RWPE2 (cell line): ENCODE measurements at regions not wholly inside any gene's neighbourhood (a gene's known extent, or its start where the extent isn't known, plus 50 kb on each side); places are given as distances from the start of the nearest gene placed in this dataset.

Experiments used
- ATAC-seq: fragments of 200-7000 bp; cut with Tn5 transposase; 3 replicates; pipeline ENCODE4 v1.9.1; 2021; ENCODE audit warnings: low read depth
- DNase-seq: peaks from one replicate; pipeline ENCODE4 v3.0.0-alpha.2; 2020; ENCODE audit warnings: low spot score
- H3K27ac ChIP-seq: fragments of 450-650 bp; 2 replicates; pipeline ENCODE4 v1.5.1; 2017; ENCODE audit warnings: mild to moderate bottlenecking; ENCODE audit not compliant: poor library complexity, severe bottlenecking
- H3K27me3 ChIP-seq: fragments of 250-450 bp; sonication (Bioruptor Pico); 2 replicates; pipeline ENCODE4 v1.5.1; 2021; ENCODE audit warnings: mild to moderate bottlenecking, moderate library complexity; ENCODE audit not compliant: insufficient read depth, poor library complexity, severe bottlenecking
- H3K36me3 ChIP-seq: fragments of 250-450 bp; sonication (Bioruptor Pico); 2 replicates; pipeline ENCODE4 v1.5.1; 2020; ENCODE audit warnings: low read depth, mild to moderate bottlenecking, moderate library complexity
- H3K4me1 ChIP-seq: fragments of 250-450 bp; sonication (Bioruptor Pico); 2 replicates; pipeline ENCODE4 v1.5.1; 2021; ENCODE audit warnings: mild to moderate bottlenecking, moderate library complexity; ENCODE audit not compliant: insufficient read depth, poor library complexity, severe bottlenecking
- H3K4me3 ChIP-seq: fragments of 250-450 bp; sonication (Bioruptor Pico); 2 replicates; pipeline ENCODE4 v1.5.1; 2021; ENCODE audit warnings: mild to moderate bottlenecking, moderate library complexity; ENCODE audit not compliant: severe bottlenecking
- H3K9me3 ChIP-seq: fragments of 250-450 bp; sonication (Bioruptor Pico); 2 replicates; pipeline ENCODE4 v1.5.1; 2021; ENCODE audit warnings: mild to moderate bottlenecking, moderate library complexity; ENCODE audit not compliant: severe bottlenecking
- CTCF ChIP-seq: fragments of 450-650 bp; IDR thresholded peaks from one replicate; pipeline ENCODE4 v1.5.1; 2017; ENCODE audit warnings: mild to moderate bottlenecking, moderate library complexity; ENCODE audit not compliant: poor library complexity, severe bottlenecking

DNA sequence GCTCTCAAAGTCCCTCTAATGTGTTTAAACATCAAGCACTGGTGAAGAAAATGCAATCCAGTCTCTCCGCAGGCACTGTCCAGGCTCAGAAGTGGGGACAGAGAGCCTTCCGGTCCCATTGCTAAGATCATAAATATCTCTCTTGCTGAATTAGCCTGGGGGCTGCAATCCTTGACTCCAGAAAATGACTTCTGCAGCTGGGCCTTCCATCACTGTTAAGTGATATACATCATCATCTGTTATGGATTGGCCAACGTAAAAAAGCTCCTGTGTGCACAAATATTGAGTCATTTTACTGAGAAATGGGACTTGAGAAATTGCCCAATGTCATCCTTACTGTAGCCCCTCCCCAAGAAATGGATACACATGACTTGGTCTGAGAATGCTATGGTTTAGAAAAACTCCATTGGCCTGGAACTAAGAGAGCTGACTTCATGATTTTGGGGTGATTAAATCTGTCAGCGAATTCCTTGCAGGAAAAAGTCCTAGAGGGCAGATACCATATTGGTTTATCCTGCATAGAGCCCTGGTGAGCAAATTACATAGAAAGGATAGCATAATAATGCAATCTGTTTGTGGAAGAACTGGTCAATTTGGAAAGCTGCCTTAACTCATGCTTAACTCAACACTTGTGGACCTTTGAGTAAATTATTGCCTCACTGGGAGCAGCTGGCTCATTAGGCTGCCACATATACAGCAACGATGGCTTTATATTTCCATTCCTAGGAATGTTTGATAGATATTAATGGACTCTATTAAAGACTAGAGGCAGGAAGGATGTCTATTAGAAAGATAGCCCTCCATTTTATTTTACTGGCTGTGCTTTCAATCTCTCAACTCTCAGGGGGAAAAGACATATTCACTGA lies 346.1 kb downstream of the GBA3 start:
- no peak for ATAC-seq
- no peak for TF ChIP-seq CTCF

GRCh38 chr4:23036921-23037495 lies 344.3 kb downstream of the GBA3 start:
- no peak overlapping the region for H3K27ac ChIP-seq
- peaks cover 8% of the 10 kb centered on the region for H3K4me1 ChIP-seq
- no peak for TF ChIP-seq CTCF
- H3K36me3 ChIP-seq, result no peaks in the 10 kb centered on the region
- no peak for DNase-seq
- no peaks in the 10 kb centered on the region for H3K27me3 ChIP-seq
- no peak overlapping the region for H3K4me3 ChIP-seq
- H3K9me3 ChIP-seq, result no peaks in the 10 kb centered on the region
- no peak for ATAC-seq

More for the DNA sequence above, 346.1 kb downstream of the GBA3 start:
- no peak for DNase-seq
- peak overlapping the region; percentile 47 for H3K27ac ChIP-seq
- H3K27me3 ChIP-seq, result no peaks in the 10 kb centered on the region
- H3K9me3 ChIP-seq, result no peaks in the 10 kb centered on the region
- peaks cover 8% of the 10 kb centered on the region for H3K4me1 ChIP-seq
- no peak overlapping the region for H3K4me3 ChIP-seq
- no peaks in the 10 kb centered on the region for H3K36me3 ChIP-seq

DNA sequence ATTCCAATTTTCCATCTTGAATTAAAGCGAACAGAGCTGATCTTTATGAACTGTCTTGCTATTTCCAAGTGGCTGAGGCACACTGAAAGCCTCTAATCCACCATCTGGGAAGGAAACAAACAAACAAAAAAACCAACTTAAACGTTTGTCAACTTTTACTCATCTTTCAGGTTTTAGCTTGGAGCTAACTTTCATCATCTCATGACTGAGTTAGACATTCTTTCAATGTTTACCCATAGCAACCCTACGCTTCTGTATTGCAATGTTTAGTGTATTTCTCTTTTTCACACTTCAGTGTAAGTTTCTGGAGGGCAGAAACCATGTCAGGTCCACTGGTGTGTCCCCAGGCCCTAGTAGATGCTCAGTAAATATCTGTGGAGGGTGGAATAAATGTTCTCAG lies 343.8 kb downstream of the GBA3 start:
- no peak for TF ChIP-seq CTCF
- no peaks in the 10 kb centered on the region for H3K36me3 ChIP-seq
- H3K27ac ChIP-seq, result no peak overlapping the region
- ATAC-seq (no peak), DNase-seq (no peak)
- H3K4me3 ChIP-seq, result no peak overlapping the region
- H3K4me1 ChIP-seq, result peaks cover 8% of the 10 kb centered on the region
- H3K27me3 ChIP-seq, result no peaks in the 10 kb centered on the region
- no peaks in the 10 kb centered on the region for H3K9me3 ChIP-seq

- Histone ChIP-seq H3K27ac (no peak overlapping the region), H3K36me3 (no peaks in the 10 kb centered on the region), H3K4me1 (peaks cover 8% of the 10 kb centered on the region), H3K27me3 (no peaks in the 10 kb centered on the region), H3K4me3 (no peak overlapping the region), H3K9me3 (no peaks in the 10 kb centered on the region)
- ATAC-seq (no peak), DNase-seq (no peak)
- no peak for TF ChIP-seq CTCF
Observed at GRCh38 chr4:23035521-23036056, 342.9 kb downstream of the GBA3 start.
